ENCODE measurements at regions not wholly inside any gene's neighbourhood (a gene's known extent, or its start where the extent isn't known, plus 50 kb on each side); places are given as distances from the start of the nearest gene placed in this dataset.
"Not testable (repeated sequence)": the region's sequence is repeated elsewhere in the genome, so short reads cannot be mapped to it uniquely, and the experiment has no call there.

- DNase-seq = no peak
These were observed 497.8 kb downstream of the MN1 start for GRCh38 chr22:27303718-27304117.

GRCh38 chr22:27306771-27307170 lies 494.8 kb downstream of the MN1 start:
- no peak for DNase-seq

- no peak for DNase-seq
These were observed 493.9 kb downstream of the MN1 start for GRCh38 chr22:27307545-27308247.

- no peak for DNase-seq
These were observed 493.0 kb downstream of the MN1 start for GRCh38 chr22:27308513-27308912.

GRCh38 chr22:27309697-27310096 lies 491.9 kb downstream of the MN1 start:
- no peak for DNase-seq

- no peak for DNase-seq
These were observed 490.4 kb downstream of the MN1 start for GRCh38 chr22:27310966-27311697.

GRCh38 chr22:27311698-27312550 lies 489.6 kb downstream of the MN1 start:
- no peak for DNase-seq

GRCh38 chr22:27312565-27312964 lies 489.0 kb downstream of the MN1 start:
- no peak for DNase-seq

- no peak for DNase-seq
These were observed 488.3 kb downstream of the MN1 start for GRCh38 chr22:27312966-27313855.

GRCh38 chr22:27314276-27314807 lies 487.2 kb downstream of the MN1 start:
- DNase-seq = no peak

- no peak for DNase-seq
These were observed 485.7 kb downstream of the MN1 start for GRCh38 chr22:27315833-27316232.

GRCh38 chr22:27317096-27317495 lies 484.5 kb downstream of the MN1 start:
- no peak for DNase-seq

GRCh38 chr22:27317971-27318428 lies 483.6 kb downstream of the MN1 start:
- DNase-seq = no peak

GRCh38 chr22:27318516-27318915 lies 483.0 kb downstream of the MN1 start:
- DNase-seq = no peak

GRCh38 chr22:27323661-27324060 lies 477.9 kb downstream of the MN1 start:
- no peak for DNase-seq

- DNase-seq = not testable (repeated sequence)
These were observed 476.6 kb downstream of the MN1 start for GRCh38 chr22:27324908-27325307.

GRCh38 chr22:27327497-27327896 lies 474.1 kb downstream of the MN1 start:
- no peak for DNase-seq

- no peak for DNase-seq
These were observed 473.4 kb downstream of the MN1 start for GRCh38 chr22:27327981-27328721.

GRCh38 chr22:27329131-27329850 lies 472.3 kb downstream of the MN1 start:
- DNase-seq = no peak

GRCh38 chr22:27329966-27330645 lies 471.4 kb downstream of the MN1 start:
- no peak for DNase-seq

All from activated naive CD4-positive, alpha-beta T cell treated with Interleukin-2 at 50 U/mL for 16 hours (primary cell).